ENCODE measurements at regions not wholly inside any gene's neighbourhood (a gene's known extent, or its start where the extent isn't known, plus 50 kb on each side); places are given as distances from the start of the nearest gene placed in this dataset.

DNA sequence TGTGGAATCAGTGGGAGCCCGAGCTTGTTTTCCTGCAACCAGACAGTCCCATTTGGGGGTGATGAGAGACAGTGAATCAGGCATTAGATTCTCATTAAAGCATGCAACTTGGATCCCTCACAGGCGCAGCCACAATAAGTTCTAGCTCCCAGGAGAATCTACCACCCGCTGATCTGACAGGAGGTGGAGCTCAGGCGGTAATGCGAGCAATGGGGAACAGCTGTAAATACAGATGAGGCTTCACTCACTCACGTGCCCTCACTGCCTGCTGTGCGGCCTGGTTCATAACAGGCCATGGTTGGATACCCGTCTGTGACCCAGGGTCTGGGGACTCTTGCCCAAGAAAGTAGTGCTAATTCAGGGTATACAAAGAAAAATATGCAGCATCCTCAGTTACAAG, 144.8 kb upstream of the RGPD4 start:
- no peak for TF ChIP-seq JUND (IDR thresholded peaks at IDR 0.05; ENCODE audit: low read depth)
- in situ Hi-C loops (cut with HindIII; ENCODE audit: low pct_unique_long_range_greater_than_20kb, low sequenced_read_pairs), result no loop called here
- no peak for DNase-seq (ENCODE audit: low read depth in 1 of 2, low spot score in 1 of 2)

DNA sequence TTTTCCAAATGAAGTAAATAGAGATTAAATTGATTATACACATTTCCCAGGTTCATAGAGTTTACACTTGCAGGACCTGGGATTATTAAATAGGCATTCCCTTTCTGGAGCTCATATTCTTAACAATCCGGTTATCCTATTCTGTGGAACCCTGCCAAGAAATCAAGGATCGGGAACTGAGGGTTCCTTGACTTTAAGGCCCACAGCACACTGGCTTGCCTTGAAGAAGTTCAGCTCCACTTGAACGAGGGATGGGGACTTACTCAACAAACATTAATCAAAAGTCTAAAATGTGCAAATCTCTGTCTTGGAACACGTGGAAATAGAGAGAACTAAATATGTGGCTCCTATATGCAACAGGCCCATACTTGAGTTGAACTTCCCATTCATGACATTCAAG, 142.3 kb upstream of the RGPD4 start:
- DNase-seq (ENCODE audit: low read depth in 1 of 2, low spot score in 1 of 2), result no peak
- no peak for TF ChIP-seq JUND (IDR thresholded peaks at IDR 0.05; ENCODE audit: low read depth)
- in situ Hi-C loops (cut with HindIII; ENCODE audit: low pct_unique_long_range_greater_than_20kb, low sequenced_read_pairs), result no loop called here

DNA sequence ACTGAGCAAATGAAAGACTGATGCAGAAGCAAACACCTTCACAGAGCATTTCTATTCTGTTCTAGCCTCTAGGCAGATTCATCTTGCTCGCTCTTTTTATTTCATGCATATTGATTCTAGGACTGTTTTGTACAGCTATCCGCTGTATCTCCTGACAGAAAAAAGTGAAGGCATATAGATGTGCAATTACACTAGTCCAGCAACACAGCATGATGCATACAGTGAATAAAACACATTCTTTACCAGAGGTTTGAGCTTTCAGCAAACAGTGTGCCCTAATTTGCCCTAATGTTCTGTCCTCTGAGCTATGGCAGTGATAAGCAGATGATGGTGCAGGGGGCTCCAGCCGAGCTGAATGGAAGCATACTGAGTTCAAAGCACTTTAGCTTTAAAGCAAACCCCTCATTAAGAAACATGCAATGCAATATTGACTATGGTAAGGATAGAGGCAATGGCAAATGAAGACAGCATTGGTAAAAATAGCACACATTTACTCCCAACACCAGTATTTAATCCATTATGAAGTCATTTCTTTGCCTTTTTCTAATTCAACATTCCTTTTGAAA, 141.2 kb upstream of the RGPD4 start:
- no peak for TF ChIP-seq JUND (IDR thresholded peaks at IDR 0.05; ENCODE audit: low read depth)
- in situ Hi-C loops (cut with HindIII; ENCODE audit: low pct_unique_long_range_greater_than_20kb, low sequenced_read_pairs), result no loop called here
- no peak for DNase-seq (ENCODE audit: low read depth in 1 of 2, low spot score in 1 of 2)

DNA sequence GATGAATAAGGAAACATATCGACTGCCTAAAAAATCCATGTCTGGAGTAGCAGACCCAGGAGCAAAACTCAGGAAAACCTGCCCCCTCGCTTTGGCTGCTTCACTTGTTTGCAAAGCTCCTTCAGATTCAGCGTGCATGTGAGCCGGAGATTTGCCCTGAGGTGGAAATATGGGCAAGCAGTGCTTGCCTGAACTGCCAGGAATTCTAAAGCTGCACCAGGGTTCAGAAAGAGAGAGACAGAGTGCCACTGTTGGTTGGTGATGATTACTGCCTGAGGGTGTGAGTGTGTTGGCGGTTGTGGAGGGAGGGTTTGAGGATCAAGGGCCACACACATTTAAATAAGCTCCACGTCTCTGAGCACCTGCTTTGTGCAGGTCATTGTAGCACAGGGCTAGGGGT, 139.6 kb upstream of the RGPD4 start:
- in situ Hi-C loops (cut with HindIII; ENCODE audit: low pct_unique_long_range_greater_than_20kb, low sequenced_read_pairs), result no loop called here
- no peak for TF ChIP-seq JUND (IDR thresholded peaks at IDR 0.05; ENCODE audit: low read depth)
- DNase-seq (ENCODE audit: low read depth in 1 of 2, low spot score in 1 of 2), result peak in 1 of 2 experiments; percentile 36

DNA sequence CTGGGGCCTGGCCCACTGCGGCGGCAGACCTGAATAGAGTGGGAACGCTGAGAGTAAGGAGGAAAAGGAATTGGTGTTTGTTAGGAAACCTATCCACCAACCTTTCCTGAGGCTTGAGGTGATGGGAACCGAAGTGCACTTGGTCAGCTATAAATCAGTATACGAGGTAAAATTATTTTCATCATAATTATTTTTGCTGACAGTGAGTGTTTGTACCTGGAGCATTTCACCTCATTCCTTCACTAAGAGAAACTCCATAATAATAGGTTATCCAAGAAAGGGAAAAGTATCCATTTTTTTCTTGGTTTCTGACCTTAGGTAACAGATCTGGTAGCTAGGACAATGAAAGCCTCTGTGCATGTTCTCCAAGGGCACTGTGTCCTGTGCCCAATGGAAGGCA, 138.6 kb upstream of the RGPD4 start:
- in situ Hi-C loops (cut with HindIII; ENCODE audit: low pct_unique_long_range_greater_than_20kb, low sequenced_read_pairs), result no loop called here
- no peak for TF ChIP-seq JUND (IDR thresholded peaks at IDR 0.05; ENCODE audit: low read depth)
- no peak for DNase-seq (ENCODE audit: low read depth in 1 of 2, low spot score in 1 of 2)

DNA sequence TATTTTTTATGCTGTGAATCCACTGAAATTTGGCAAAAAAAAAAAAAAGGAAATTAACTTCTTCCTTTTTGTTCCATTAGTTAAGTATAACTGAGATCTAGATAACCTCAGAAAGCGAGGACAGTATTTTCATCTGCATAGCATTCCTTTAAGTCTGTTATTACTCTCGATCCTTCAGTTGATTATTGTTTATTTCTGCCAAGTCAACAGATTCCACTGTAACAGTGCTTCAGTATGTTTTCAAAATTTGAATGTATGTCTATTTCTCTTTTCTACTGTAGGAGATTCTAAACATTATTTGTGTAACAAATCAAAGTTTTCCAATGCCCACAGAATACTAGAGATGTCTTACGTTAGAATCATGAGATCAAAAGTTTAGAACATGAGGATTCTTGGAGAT, 133.1 kb upstream of the RGPD4 start:
- TF ChIP-seq JUND (IDR thresholded peaks at IDR 0.05; ENCODE audit: low read depth), result no peak
- in situ Hi-C loops (cut with HindIII; ENCODE audit: low pct_unique_long_range_greater_than_20kb, low sequenced_read_pairs), result no loop called here
- DNase-seq (ENCODE audit: low read depth in 1 of 2, low spot score in 1 of 2), result no peak

DNA sequence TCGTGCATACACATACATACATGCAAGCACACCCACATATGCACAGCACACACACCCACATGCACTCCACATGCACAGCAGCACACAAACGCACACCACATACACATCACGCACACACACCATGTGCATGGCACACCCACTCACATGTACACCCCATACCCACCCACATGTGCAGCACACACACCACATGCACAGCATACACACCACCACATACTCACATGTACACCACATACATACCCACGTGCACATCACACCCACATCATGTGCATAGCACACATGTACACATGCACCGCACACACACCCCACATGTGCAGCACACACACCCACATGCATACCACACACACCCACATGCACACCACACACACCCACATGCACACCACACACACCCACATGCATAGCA, 132.0 kb upstream of the RGPD4 start:
- TF ChIP-seq JUND (IDR thresholded peaks at IDR 0.05; ENCODE audit: low read depth), result no peak

DNA sequence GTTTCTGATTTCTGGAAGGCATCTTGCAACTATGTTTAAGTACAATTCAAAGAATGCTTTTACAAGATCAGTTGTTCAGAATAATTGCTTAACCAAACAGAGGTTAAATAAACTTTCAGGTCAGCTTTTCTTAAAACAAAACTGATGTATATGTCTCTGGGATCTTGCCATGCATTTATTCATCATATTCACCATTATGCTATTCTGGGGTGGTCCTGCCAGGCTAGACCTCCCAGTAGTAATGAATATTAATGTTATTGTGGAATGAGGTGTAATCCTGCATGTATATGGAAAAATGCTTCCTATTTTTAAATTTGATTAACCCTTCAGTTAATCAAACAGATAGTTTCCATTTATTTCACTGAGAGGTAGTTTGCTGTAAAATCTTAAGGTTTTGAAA, 129.3 kb upstream of the RGPD4 start:
- TF ChIP-seq JUND (IDR thresholded peaks at IDR 0.05; ENCODE audit: low read depth), result no peak
- in situ Hi-C loops (cut with HindIII; ENCODE audit: low pct_unique_long_range_greater_than_20kb, low sequenced_read_pairs), result no loop called here
- no peak for DNase-seq (ENCODE audit: low read depth in 1 of 2, low spot score in 1 of 2)

More for the DNA sequence above, 132.0 kb upstream of the RGPD4 start:
- in situ Hi-C loops (cut with HindIII; ENCODE audit: low pct_unique_long_range_greater_than_20kb, low sequenced_read_pairs), result no loop called here
- no peak for DNase-seq (ENCODE audit: low read depth in 1 of 2, low spot score in 1 of 2)

DNA sequence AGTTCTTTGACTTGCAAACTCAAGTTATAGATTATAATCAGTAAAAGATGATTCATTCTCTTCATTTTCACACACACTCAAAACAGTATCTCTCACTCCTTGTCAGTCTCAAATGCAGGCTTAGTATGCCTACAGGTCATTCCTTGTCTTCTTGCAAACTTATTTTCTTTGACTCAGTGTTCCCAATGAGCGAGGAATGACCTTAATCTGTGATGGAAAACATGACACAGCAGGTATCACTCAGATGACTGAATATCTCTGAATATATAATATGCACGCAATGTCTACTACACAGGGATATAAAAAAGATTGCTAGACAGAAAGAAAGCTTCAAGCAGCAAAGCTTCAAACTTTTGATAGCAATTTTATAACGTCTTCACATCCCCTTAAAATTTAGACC, 127.8 kb upstream of the RGPD4 start:
- TF ChIP-seq JUND (IDR thresholded peaks at IDR 0.05; ENCODE audit: low read depth), result no peak
- DNase-seq (ENCODE audit: low read depth in 1 of 2, low spot score in 1 of 2), result no peak
- in situ Hi-C loops (cut with HindIII; ENCODE audit: low pct_unique_long_range_greater_than_20kb, low sequenced_read_pairs), result no loop called here

DNA sequence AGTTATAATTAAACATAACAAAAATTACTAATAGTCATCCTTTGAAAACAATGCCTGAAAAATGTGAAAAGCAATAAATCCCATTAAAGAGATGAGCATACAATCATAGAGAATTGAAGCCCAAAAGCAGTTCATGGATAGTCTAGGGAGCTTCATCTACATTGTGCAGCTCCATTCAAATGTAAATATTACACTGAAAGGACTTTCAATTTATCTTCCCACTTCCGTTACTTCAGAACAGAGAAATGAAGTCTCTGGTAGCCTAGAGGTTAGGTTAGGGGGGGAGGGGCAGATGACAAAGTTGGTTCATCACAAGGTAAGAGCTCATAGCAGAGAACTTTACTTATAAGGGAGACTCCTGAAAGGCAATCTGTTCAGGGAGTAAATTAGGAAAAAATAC, 126.6 kb upstream of the RGPD4 start:
- no peak for TF ChIP-seq JUND (IDR thresholded peaks at IDR 0.05; ENCODE audit: low read depth)
- no peak for DNase-seq (ENCODE audit: low read depth in 1 of 2, low spot score in 1 of 2)
- in situ Hi-C loops (cut with HindIII; ENCODE audit: low pct_unique_long_range_greater_than_20kb, low sequenced_read_pairs), result no loop called here

DNA sequence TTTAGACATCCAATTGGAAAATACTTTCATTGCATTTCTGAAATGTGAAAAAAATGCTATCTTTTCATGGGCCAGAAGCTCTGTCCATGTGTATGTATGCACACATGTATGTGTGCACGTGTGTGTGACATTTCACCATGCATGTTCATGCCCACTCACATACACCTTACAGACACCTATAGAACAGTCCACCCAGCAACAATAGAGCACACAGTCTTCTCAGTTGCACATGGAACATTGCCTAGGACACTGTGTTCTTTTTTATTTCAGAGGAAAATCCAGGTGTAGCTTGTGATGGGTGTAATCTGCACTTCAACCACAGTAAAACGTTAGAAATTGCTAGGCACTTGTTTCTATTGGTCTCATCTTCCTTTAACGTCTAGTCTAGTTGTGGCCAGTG, 114.8 kb upstream of the RGPD4 start:
- in situ Hi-C loops (cut with HindIII; ENCODE audit: low pct_unique_long_range_greater_than_20kb, low sequenced_read_pairs), result no loop called here
- no peak for DNase-seq (ENCODE audit: low read depth in 1 of 2, low spot score in 1 of 2)
- no peak for TF ChIP-seq JUND (IDR thresholded peaks at IDR 0.05; ENCODE audit: low read depth)

DNA sequence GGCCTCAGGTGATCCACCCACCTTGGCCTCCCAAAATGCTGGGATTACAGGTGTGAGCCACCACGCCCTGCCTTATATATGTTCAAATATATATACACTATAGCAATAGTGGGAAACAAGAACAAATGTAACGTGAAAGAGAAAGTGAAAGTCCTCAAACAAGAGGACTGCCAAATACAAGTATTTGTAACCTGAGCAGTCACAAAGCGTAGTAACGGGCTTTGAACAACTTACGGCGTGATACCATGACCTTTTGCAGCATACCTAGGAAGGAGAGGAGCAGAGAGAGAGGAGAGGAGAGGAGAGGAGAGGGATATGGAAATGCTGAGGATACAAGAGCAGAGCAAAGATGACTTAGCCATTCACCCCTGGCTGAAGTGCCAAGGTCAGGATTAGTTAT, 113.8 kb upstream of the RGPD4 start:
- no peak for TF ChIP-seq JUND (IDR thresholded peaks at IDR 0.05; ENCODE audit: low read depth)
- peak in 1 of 2 experiments; percentile 29 for DNase-seq (ENCODE audit: low read depth in 1 of 2, low spot score in 1 of 2)
- in situ Hi-C loops (cut with HindIII; ENCODE audit: low pct_unique_long_range_greater_than_20kb, low sequenced_read_pairs), result no loop called here

DNA sequence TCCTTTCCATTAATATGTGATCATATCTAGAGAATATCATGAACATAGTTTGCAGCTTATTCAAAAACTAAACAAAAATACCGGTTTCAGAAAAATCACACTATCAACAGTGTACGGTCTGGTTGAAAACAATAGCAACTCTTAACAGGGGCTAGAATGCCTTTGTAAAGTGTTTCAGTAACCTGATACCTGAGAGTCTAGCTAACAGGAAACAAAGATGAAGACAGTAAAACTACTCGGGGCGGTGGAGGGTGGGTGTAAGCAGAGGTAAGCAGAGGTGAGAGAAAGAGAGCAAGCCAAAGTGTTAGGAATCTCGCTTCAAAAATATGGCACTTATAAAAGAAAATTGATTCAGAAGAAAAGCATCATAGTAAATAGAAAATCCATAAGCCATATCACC, 109.0 kb upstream of the RGPD4 start:
- in situ Hi-C loops (cut with HindIII; ENCODE audit: low pct_unique_long_range_greater_than_20kb, low sequenced_read_pairs), result no loop called here
- TF ChIP-seq JUND (IDR thresholded peaks at IDR 0.05; ENCODE audit: low read depth), result no peak
- DNase-seq (ENCODE audit: low read depth in 1 of 2, low spot score in 1 of 2), result no peak

DNA sequence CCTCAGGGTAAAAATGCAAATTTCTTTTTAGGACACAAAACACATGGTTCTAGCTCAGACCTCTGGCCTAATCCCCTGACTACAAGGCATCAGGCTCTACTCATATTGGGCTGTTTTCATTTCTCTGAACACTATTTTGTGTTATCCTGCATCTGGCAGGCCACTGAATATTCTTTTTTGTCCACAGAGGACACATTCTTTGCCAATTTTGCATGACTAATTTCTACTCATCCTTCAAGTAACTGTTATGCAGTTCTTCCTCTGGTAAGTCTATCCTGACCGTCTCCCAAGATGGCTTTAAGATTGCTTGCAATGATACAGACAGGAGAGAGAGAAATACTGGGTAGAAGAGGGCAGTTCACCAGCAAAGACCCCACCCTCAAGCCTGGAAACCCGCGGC, 107.6 kb upstream of the RGPD4 start:
- in situ Hi-C loops (cut with HindIII; ENCODE audit: low pct_unique_long_range_greater_than_20kb, low sequenced_read_pairs), result no loop called here
- TF ChIP-seq JUND (IDR thresholded peaks at IDR 0.05; ENCODE audit: low read depth), result no peak
- no peak for DNase-seq (ENCODE audit: low read depth in 1 of 2, low spot score in 1 of 2)
